Esophagus (tissue), 2 donors: ENCODE measurements at regions not wholly inside any gene's neighbourhood (a gene's known extent, or its start where the extent isn't known, plus 50 kb on each side); places are given as distances from the start of the nearest gene placed in this dataset.
A peak's percentile ranks its signal among the peaks of the same experiment; 100 is the strongest.

ENCODE experiments used
- H3K27ac ChIP-seq, 2 donors: one replicate each; pipeline ENCODE4 v1.5.1; 2013; ENCODE audit warnings: low read depth in 2 of 2, mild to moderate bottlenecking in 2 of 2, inconsistent platforms in 1 of 2, low read length in 1 of 2, moderate library complexity in 1 of 2
- H3K27me3 ChIP-seq, 2 donors: one replicate each; pipeline ENCODE4 v1.6.1; 2013; ENCODE audit warnings: low read length in 2 of 2, control low read depth in 1 of 2, mild to moderate bottlenecking in 1 of 2; ENCODE audit not compliant: insufficient read depth in 2 of 2, control insufficient read depth in 1 of 2
- H3K36me3 ChIP-seq, 2 donors: one replicate each; pipeline ENCODE4 v1.6.1; 2013; ENCODE audit warnings: low read length in 1 of 2; ENCODE audit not compliant: control insufficient read depth in 2 of 2, insufficient read depth in 2 of 2
- H3K4me1 ChIP-seq, 2 donors: one replicate each; pipeline ENCODE4 v1.6.1; 2013; ENCODE audit warnings: low read length in 1 of 2; ENCODE audit not compliant: control insufficient read depth in 2 of 2, insufficient read depth in 2 of 2
- H3K4me3 ChIP-seq, 2 donors: one replicate each; pipeline ENCODE4 v1.5.1; 2013; ENCODE audit warnings: low read length in 2 of 2, mild to moderate bottlenecking in 2 of 2, low read depth in 1 of 2, moderate library complexity in 1 of 2
- H3K9me3 ChIP-seq, 2 donors: one replicate each; pipeline ENCODE4 v1.6.1; 2013; ENCODE audit warnings: mild to moderate bottlenecking in 2 of 2, low read depth in 1 of 2, low read length in 1 of 2, moderate library complexity in 1 of 2; ENCODE audit not compliant: control insufficient read depth in 2 of 2, insufficient read depth in 1 of 2
- WGBS, 2 donors: extraction: QIAGEN DNeasy Blood & Tissue Kit; methylation state at CpG; one replicate each; pipeline ENCODE4 v1.1.7; 2013; 5-methylcytosine and 5-hydroxymethylcytosine counted together
- donor health status: healthy with polysubstance abuse.
- donor health status: Bipolar disorder and iron deficiency.

GRCh38 chr5:93090698-93091097, 490.3 kb downstream of the NR2F1-AS1 start:
- no peak overlapping the region for H3K27ac ChIP-seq
- H3K36me3 ChIP-seq: no peaks in the 10 kb centered on the region
- H3K27me3 ChIP-seq: no peaks in the 10 kb centered on the region
- no peaks in the 10 kb centered on the region for H3K9me3 ChIP-seq
- WGBS, 2 donors: 63 to 73% methylated on average over 5 of the region's 5 CpGs
- no peak overlapping the region for H3K4me3 ChIP-seq
- no peaks in the 10 kb centered on the region for H3K4me1 ChIP-seq

- H3K9me3 ChIP-seq: no peaks in the 10 kb centered on the region
- no peaks in the 10 kb centered on the region for H3K36me3 ChIP-seq
- H3K27me3 ChIP-seq: no peaks in the 10 kb centered on the region
- no peaks in the 10 kb centered on the region for H3K4me1 ChIP-seq
- no peak overlapping the region for H3K4me3 ChIP-seq
- no peak overlapping the region for H3K27ac ChIP-seq
- WGBS, 2 donors: 59 to 63% methylated on average over 7 of the region's 7 CpGs
These were observed 492.2 kb downstream of the NR2F1-AS1 start for GRCh38 chr5:93088592-93089389.

GRCh38 chr5:93087326-93087725, 493.7 kb downstream of the NR2F1-AS1 start:
- H3K4me1 ChIP-seq: no peaks in the 10 kb centered on the region
- H3K36me3 ChIP-seq: no peaks in the 10 kb centered on the region
- 66 to 68% methylated on average over 3 of the region's 3 CpGs for WGBS, 2 donors
- no peak overlapping the region for H3K4me3 ChIP-seq
- no peaks in the 10 kb centered on the region for H3K9me3 ChIP-seq
- H3K27ac ChIP-seq: no peak overlapping the region
- no peaks in the 10 kb centered on the region for H3K27me3 ChIP-seq

GRCh38 chr5:93082981-93083380, 498.0 kb downstream of the NR2F1-AS1 start:
- Histone ChIP-seq H3K9me3 (no peaks in the 10 kb centered on the region), H3K36me3 (no peaks in the 10 kb centered on the region), H3K27me3 (no peaks in the 10 kb centered on the region), H3K4me1 (no peaks in the 10 kb centered on the region), H3K4me3 (no peak overlapping the region), H3K27ac (no peak overlapping the region)
- WGBS, 2 donors: 77 to 80% methylated on average over 2 of the region's 2 CpGs

GRCh38 chr5:93079046-93079445, 502.0 kb downstream of the NR2F1-AS1 start:
- 45 to 56% methylated on average over 2 of the region's 2 CpGs for WGBS, 2 donors
- H3K27me3 ChIP-seq: no peaks in the 10 kb centered on the region
- H3K4me1 ChIP-seq: no peaks in the 10 kb centered on the region
- H3K27ac ChIP-seq: no peak overlapping the region
- no peak overlapping the region for H3K4me3 ChIP-seq
- H3K36me3 ChIP-seq: no peaks in the 10 kb centered on the region
- H3K9me3 ChIP-seq: no peaks in the 10 kb centered on the region

GRCh38 chr5:93078082-93079038, 502.7 kb downstream of the NR2F1-AS1 start:
- H3K36me3 ChIP-seq: no peaks in the 10 kb centered on the region
- H3K4me1 ChIP-seq: no peaks in the 10 kb centered on the region
- no peaks in the 10 kb centered on the region for H3K9me3 ChIP-seq
- 24 to 31% methylated on average over 11 of the region's 11 CpGs for WGBS, 2 donors
- no peaks in the 10 kb centered on the region for H3K27me3 ChIP-seq
- no peak overlapping the region for H3K4me3 ChIP-seq
- H3K27ac ChIP-seq: peak overlapping the region in 1 of 2 donors; percentile 10

- Histone ChIP-seq H3K4me3 (no peak overlapping the region), H3K27me3 (no peaks in the 10 kb centered on the region), H3K9me3 (no peaks in the 10 kb centered on the region), H3K4me1 (no peaks in the 10 kb centered on the region), H3K36me3 (no peaks in the 10 kb centered on the region), H3K27ac (no peak overlapping the region)
- 95 to 97% methylated on average over 4 of the region's 4 CpGs for WGBS, 2 donors
These were observed 504.5 kb downstream of the NR2F1-AS1 start for GRCh38 chr5:93076566-93076965.

GRCh38 chr5:93076096-93076495, 504.9 kb downstream of the NR2F1-AS1 start:
- no peaks in the 10 kb centered on the region for H3K27me3 ChIP-seq
- no peaks in the 10 kb centered on the region for H3K4me1 ChIP-seq
- no peak overlapping the region for H3K27ac ChIP-seq
- H3K9me3 ChIP-seq: no peaks in the 10 kb centered on the region
- no peaks in the 10 kb centered on the region for H3K36me3 ChIP-seq
- 90 to 93% methylated on average over 2 of the region's 2 CpGs for WGBS, 2 donors
- H3K4me3 ChIP-seq: no peak overlapping the region

GRCh38 chr5:93073547-93073946, 507.5 kb downstream of the NR2F1-AS1 start:
- no peaks in the 10 kb centered on the region for H3K9me3 ChIP-seq
- H3K4me1 ChIP-seq: no peaks in the 10 kb centered on the region
- 91% methylated on average over 4 of the region's 4 CpGs for WGBS, 2 donors
- no peak overlapping the region for H3K4me3 ChIP-seq
- H3K27ac ChIP-seq: no peak overlapping the region
- no peaks in the 10 kb centered on the region for H3K36me3 ChIP-seq
- H3K27me3 ChIP-seq: no peaks in the 10 kb centered on the region
